ENCODE measurements at regions not wholly inside any gene's neighbourhood (a gene's known extent, or its start where the extent isn't known, plus 50 kb on each side); places are given as distances from the start of the nearest gene placed in this dataset.

DNA sequence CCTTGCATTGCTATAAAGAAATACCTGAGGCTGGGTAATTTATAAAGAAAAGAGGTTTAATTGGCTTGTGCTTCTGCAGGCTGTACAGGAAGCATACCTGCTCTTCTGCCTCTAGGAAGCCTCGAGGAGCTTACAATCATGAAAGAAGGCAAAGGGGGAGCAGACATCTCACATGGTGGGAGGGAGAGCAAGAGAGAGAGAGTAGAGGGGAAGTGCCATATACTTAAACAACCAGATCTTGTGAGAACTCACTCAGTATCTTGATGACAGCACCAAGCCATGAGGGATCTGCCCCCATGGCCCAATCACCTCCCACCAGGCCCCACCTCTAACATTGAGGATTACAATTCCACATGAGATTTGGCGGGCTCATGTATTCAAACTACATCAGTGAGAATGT lies 79.1 kb upstream of the HECW1 start:
- TF ChIP-seq POLR2A (IDR thresholded peaks at IDR 0.05) (no peak), EP300 (IDR thresholded peaks at IDR 0.05; ENCODE audit: low read depth) (no peak)
- TF ChIP-seq, protein P1, sequence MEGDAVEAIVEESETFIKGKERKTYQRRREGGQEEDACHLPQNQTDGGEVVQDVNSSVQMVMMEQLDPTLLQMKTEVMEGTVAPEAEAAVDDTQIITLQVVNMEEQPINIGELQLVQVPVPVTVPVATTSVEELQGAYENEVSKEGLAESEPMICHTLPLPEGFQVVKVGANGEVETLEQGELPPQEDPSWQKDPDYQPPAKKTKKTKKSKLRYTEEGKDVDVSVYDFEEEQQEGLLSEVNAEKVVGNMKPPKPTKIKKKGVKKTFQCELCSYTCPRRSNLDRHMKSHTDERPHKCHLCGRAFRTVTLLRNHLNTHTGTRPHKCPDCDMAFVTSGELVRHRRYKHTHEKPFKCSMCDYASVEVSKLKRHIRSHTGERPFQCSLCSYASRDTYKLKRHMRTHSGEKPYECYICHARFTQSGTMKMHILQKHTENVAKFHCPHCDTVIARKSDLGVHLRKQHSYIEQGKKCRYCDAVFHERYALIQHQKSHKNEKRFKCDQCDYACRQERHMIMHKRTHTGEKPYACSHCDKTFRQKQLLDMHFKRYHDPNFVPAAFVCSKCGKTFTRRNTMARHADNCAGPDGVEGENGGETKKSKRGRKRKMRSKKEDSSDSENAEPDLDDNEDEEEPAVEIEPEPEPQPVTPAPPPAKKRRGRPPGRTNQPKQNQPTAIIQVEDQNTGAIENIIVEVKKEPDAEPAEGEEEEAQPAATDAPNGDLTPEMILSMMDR (IDR thresholded peaks at IDR 0.05): no peak
